Retinal pigment epithelial cell (primary cell): ENCODE measurements at regions not wholly inside any gene's neighbourhood (a gene's known extent, or its start where the extent isn't known, plus 50 kb on each side); places are given as distances from the start of the nearest gene placed in this dataset.
A peak's percentile ranks its signal among the peaks of the same experiment; 100 is the strongest.

Source experiments
- DNase-seq: peaks from one replicate; pipeline ENCODE4 v3.0.0-alpha.2; 2010; ENCODE audit warnings: low read depth
- H3K4me3 ChIP-seq: 2 replicates; pipeline ENCODE4 v1.5.1; 2011; ENCODE audit warnings: mild to moderate bottlenecking, low read length, control low read depth, moderate library complexity
- TF ChIP-seq, protein P1 (sequence below): conservative IDR thresholded peaks from 2 replicates; pipeline ENCODE4 v1.5.1; 2011; ENCODE audit warnings: low read depth, low read length, control low read depth, inconsistent platforms

GRCh38 chr1:65497256-65497830 lies 76.9 kb downstream of the LEPR start:
- H3K4me3 ChIP-seq, result no peak overlapping the region
- TF ChIP-seq, protein P1, sequence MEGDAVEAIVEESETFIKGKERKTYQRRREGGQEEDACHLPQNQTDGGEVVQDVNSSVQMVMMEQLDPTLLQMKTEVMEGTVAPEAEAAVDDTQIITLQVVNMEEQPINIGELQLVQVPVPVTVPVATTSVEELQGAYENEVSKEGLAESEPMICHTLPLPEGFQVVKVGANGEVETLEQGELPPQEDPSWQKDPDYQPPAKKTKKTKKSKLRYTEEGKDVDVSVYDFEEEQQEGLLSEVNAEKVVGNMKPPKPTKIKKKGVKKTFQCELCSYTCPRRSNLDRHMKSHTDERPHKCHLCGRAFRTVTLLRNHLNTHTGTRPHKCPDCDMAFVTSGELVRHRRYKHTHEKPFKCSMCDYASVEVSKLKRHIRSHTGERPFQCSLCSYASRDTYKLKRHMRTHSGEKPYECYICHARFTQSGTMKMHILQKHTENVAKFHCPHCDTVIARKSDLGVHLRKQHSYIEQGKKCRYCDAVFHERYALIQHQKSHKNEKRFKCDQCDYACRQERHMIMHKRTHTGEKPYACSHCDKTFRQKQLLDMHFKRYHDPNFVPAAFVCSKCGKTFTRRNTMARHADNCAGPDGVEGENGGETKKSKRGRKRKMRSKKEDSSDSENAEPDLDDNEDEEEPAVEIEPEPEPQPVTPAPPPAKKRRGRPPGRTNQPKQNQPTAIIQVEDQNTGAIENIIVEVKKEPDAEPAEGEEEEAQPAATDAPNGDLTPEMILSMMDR, result no peak
- no peak for DNase-seq

DNA sequence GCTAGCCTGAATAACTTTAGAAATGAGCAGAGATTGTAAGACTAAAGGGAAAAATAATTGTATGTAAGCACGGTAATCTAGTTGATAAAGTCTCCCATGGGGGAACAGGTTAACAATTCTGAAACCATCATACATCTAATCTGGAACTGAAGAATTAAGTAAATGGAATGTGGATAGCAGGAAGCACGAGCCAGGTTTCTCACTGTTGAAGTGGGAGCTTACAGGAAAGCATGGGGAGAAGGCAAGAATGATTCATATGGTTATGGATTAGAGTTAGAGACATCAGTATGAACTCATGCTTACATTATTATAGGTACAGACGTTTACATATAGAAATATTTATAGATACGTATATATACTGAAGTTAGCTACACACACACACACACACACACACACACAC lies 83.0 kb downstream of the LEPR start:
- peak; percentile 51 for DNase-seq
- no peak overlapping the region for H3K4me3 ChIP-seq
- TF ChIP-seq, protein P1, result no peak

DNA sequence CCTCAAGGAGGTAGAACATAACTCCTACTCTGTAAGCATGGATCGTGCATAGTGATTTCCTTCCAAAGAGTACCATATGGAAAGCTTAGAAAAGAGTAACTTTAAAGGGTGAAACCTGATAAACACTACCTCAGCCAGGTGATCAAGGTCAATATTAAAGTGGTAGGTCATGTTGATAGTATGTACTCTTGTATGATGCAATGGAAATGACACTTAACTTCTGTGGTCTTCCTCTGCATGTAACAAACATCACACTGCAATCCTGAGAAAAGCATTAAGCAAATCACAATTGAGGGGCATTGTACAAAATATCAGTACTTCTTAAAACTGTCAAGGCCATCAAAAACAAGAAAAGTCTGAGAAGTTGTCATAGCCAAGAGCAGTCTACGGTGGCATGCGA lies 83.8 kb downstream of the LEPR start:
- TF ChIP-seq, protein P1, result no peak
- no peak overlapping the region for H3K4me3 ChIP-seq
- DNase-seq, result no peak

DNA sequence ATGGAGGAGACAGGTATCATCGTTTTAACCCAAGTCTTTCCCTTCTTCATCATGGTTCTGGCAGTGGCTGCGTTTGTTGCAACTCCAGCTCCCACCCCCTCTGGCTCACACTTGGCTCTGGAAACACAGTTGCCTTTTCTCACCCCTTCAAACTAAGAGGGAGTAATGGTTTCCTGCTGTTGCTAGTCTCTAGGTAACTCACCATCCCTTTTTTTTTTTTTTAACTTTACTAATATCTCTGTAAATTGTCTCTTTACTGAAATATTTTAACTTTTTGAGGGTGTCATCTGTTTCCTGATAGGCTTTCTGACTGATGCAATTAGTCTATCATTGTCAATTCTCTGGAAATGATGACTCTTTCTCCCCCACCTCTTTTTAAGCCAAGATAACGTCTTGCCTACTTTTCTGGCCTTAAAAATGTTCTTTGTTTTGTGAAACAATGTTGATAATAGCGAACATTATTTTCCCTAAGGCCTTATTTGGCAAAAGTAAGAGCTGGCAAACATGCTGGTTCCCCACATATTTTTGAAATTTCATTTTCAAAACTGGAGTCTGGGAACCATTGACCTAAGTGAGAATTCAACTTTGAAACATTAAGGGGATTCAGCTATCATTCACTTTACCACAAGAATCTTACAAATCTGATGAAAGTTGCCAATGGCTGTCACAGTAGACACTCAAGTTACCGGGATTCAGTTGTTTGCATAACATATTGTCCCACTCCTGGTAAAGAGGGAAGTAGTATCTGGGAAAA lies 85.3 kb downstream of the LEPR start:
- no peak overlapping the region for H3K4me3 ChIP-seq
- DNase-seq, result no peak
- TF ChIP-seq, protein P1, result no peak

DNA sequence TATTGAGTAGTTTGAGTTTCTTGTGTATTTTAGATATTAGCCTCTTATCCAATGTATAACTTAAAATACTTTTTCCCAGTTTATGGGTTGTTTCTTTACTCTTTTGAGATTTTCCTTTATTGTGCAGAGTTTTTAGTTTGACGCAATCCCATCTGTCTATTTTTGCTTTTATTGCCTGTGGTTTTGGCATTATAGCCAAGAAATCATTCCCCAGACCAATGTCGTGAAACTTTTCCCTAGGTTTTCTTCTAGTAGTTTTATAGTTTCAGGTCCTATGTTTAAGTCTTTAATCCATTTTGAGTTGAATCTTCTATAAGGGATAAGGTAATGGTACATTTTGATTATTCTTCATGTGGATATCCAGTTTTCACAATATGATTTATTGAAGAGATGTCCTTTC lies 87.6 kb downstream of the LEPR start:
- no peak overlapping the region for H3K4me3 ChIP-seq
- TF ChIP-seq, protein P1, result no peak
- DNase-seq, result no peak

GRCh38 chr1:65509912-65510680 lies 89.6 kb downstream of the LEPR start:
- TF ChIP-seq, protein P1, result no peak
- no peak for DNase-seq

More at GRCh38 chr1:65509912-65510680, 89.6 kb downstream of the LEPR start:
- H3K4me3 ChIP-seq, result no peak overlapping the region
